GM21367 (cell line): ENCODE measurements at regions not wholly inside any gene's neighbourhood (a gene's known extent, or its start where the extent isn't known, plus 50 kb on each side); places are given as distances from the start of the nearest gene placed in this dataset.

ENCODE experiments used
- ATAC-seq: cut with Tn5 transposase; IDR thresholded peaks from one replicate; pipeline ENCODE4 v1.9.1; 2021; ENCODE audit not compliant: unreplicated experiment

- no peak for ATAC-seq
These were observed 87.8 kb downstream of the PMP22 start for GRCh38 chr17:15177343-15177742.

- no peak for ATAC-seq
These were observed 89.8 kb downstream of the PMP22 start for GRCh38 chr17:15175356-15175755.

- peak; percentile 62 for ATAC-seq
These were observed 93.7 kb downstream of the PMP22 start for GRCh38 chr17:15171167-15172047.

GRCh38 chr17:15169676-15170075, 95.5 kb downstream of the PMP22 start:
- ATAC-seq: no peak

- no peak for ATAC-seq
These were observed 96.7 kb downstream of the PMP22 start for GRCh38 chr17:15168379-15168778.

- ATAC-seq: no peak
These were observed 103.7 kb downstream of the PMP22 start for GRCh38 chr17:15161395-15161794.

GRCh38 chr17:15157051-15157450, 108.1 kb downstream of the PMP22 start:
- no peak for ATAC-seq

- no peak for ATAC-seq
These were observed 110.5 kb downstream of the PMP22 start for GRCh38 chr17:15154618-15155017.

- no peak for ATAC-seq
These were observed 119.5 kb downstream of the PMP22 start for GRCh38 chr17:15145621-15146020.

GRCh38 chr17:15143524-15143923, 121.6 kb downstream of the PMP22 start:
- ATAC-seq: no peak

- no peak for ATAC-seq
These were observed 130.8 kb downstream of the PMP22 start for GRCh38 chr17:15134363-15134762.

GRCh38 chr17:15133826-15134225, 131.3 kb downstream of the PMP22 start:
- no peak for ATAC-seq

- ATAC-seq: no peak
These were observed 132.0 kb downstream of the PMP22 start for GRCh38 chr17:15133143-15133542.

- ATAC-seq: no peak
These were observed 134.7 kb downstream of the PMP22 start for GRCh38 chr17:15130426-15130825.

- ATAC-seq: no peak
These were observed 135.1 kb downstream of the PMP22 start for GRCh38 chr17:15129986-15130385.

- ATAC-seq: no peak
These were observed 140.4 kb downstream of the PMP22 start for GRCh38 chr17:15124746-15125145.

- no peak for ATAC-seq
These were observed 140.9 kb downstream of the PMP22 start for GRCh38 chr17:15124264-15124595.

- no peak for ATAC-seq
These were observed 141.4 kb downstream of the PMP22 start for GRCh38 chr17:15123593-15124263.

GRCh38 chr17:15122857-15123256, 142.3 kb downstream of the PMP22 start:
- ATAC-seq: no peak

- ATAC-seq: no peak
These were observed 143.7 kb downstream of the PMP22 start for GRCh38 chr17:15121426-15121825.

GRCh38 chr17:15119968-15120367, 145.2 kb downstream of the PMP22 start:
- no peak for ATAC-seq

- no peak for ATAC-seq
These were observed 147.9 kb downstream of the PMP22 start for GRCh38 chr17:15117239-15117638.
